A673 (cell line): ENCODE measurements at regions not wholly inside any gene's neighbourhood (a gene's known extent, or its start where the extent isn't known, plus 50 kb on each side); places are given as distances from the start of the nearest gene placed in this dataset.
A peak's percentile ranks its signal among the peaks of the same experiment; 100 is the strongest.
"Not testable (repeated sequence)": the region's sequence is repeated elsewhere in the genome, so short reads cannot be mapped to it uniquely, and the experiment has no call there.

Experiments used
- BruUV-seq: library from RNA; stranded (reverse); fragments of 400-500 nt; replicated peaks from 2 replicates; lab custom pipeline; 2021; lab: Mats Ljungman, UMichigan
- CTCF ChIA-PET: fragments of 300-600 bp; sonication (Branson Sonifier 250); formaldehyde crosslinking; loops from one replicate; lab custom pipeline; 2022; ENCODE audit warnings: antibody characterized with exemption; lab: Charles Lee
- POLR2A ChIA-PET: fragments of 300-600 bp; sonication (Branson Sonifier 250); formaldehyde crosslinking; loops from one replicate; lab custom pipeline; 2022; ENCODE audit warnings: antibody characterized with exemption; ENCODE audit not compliant: low non-redundant PET; lab: Charles Lee
- DNase-seq: peaks from one replicate; pipeline ENCODE4 v3.0.0-alpha.2; 2015; ENCODE audit warnings: low spot score
- H3K27ac ChIP-seq: fragments of 200-600 bp; sonication (generic); 2 replicates; pipeline ENCODE4 v1.5.1; 2016; ENCODE audit warnings: mixed run types, low read depth, mild to moderate bottlenecking, mixed read lengths, antibody characterized with exemption, low read length; ENCODE audit not compliant: poor library complexity, severe bottlenecking
- H3K27me3 ChIP-seq: fragments of 200-600 bp; sonication (generic); replicated peaks from 2 replicates; pipeline ENCODE4 v1.6.1; 2017; ENCODE audit warnings: mixed run types, low read depth, mild to moderate bottlenecking, mixed read lengths, antibody characterized with exemption, low read length; ENCODE audit not compliant: insufficient read depth, poor library complexity
- H3K36me3 ChIP-seq: fragments of 200-600 bp; sonication (generic); 2 replicates; pipeline ENCODE4 v1.6.1; 2016; ENCODE audit warnings: mixed run types, mild to moderate bottlenecking, mixed read lengths, antibody characterized with exemption, low read length; ENCODE audit not compliant: insufficient read depth, poor library complexity, severe bottlenecking
- H3K4me1 ChIP-seq: fragments of 200-600 bp; sonication (generic); 2 replicates; pipeline ENCODE4 v1.6.1; 2017; ENCODE audit warnings: mixed run types, mild to moderate bottlenecking, mixed read lengths, antibody characterized with exemption, low read length; ENCODE audit not compliant: insufficient read depth, poor library complexity, severe bottlenecking
- H3K4me3 ChIP-seq: fragments of 200-600 bp; sonication (generic); 2 replicates; pipeline ENCODE4 v1.5.1; 2016; ENCODE audit warnings: low read depth, mixed run types, mild to moderate bottlenecking, mixed read lengths, low read length; ENCODE audit not compliant: poor library complexity, severe bottlenecking
- H3K9me3 ChIP-seq: fragments of 200-600 bp; sonication (generic); 2 replicates; pipeline ENCODE4 v1.6.1; 2016; ENCODE audit warnings: mixed run types, low read depth, mild to moderate bottlenecking, mixed read lengths, antibody characterized with exemption, low read length; ENCODE audit not compliant: poor library complexity, severe bottlenecking
- EZH2 ChIP-seq: fragments of 200-600 bp; sonication (generic); IDR thresholded peaks from 2 replicates; pipeline ENCODE4 v1.6.1; 2017; ENCODE audit warnings: borderline replicate concordance, low read depth, mild to moderate bottlenecking, mixed read lengths, antibody characterized with exemption, low read length; ENCODE audit not compliant: poor library complexity, severe bottlenecking
- intact Hi-C: fragments of 100-400 bp; cut with micrococcal nuclease; formaldehyde crosslinking; loops from one replicate; pipeline ENCODE4 v1.10.0; 2022; ENCODE audit not compliant: unreplicated experiment
- TF ChIP-seq, protein P1 (sequence below): fragments of 300-800, 200-600 bp; sonication (generic); conservative IDR thresholded peaks from 2 replicates; pipeline ENCODE4 v1.5.1; 2017; ENCODE audit warnings: low read depth, mild to moderate bottlenecking, antibody characterized with exemption, low read length, moderate library complexity, mixed read lengths

DNA sequence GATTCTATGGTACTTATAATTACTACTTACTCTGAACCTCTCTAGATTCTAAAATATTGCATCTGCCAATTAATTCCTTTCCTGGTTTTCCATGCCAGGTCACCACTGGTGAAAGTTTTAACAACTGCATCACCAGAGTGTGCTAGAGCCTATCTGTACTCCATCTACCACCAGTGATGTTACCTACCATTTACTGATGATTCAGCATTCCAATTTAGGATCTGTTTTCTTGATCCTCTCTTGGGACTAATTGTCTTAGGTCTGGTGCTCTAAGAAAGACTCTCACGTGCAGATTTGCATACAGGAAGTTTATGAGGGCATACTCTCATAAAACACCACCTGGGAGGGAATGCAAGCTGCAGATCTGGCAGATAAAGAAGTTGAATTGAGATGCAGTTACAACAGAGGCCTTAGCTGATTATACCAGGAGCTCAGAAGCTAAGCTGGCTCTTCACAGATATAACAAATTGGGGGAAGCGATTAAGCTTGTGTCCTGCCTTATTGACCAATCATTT, 347.6 kb upstream of the VRK2 start:
- no peak overlapping the region for H3K4me3 ChIP-seq
- DNase-seq, result peak; percentile 53
- H3K9me3 ChIP-seq, result no peaks in the 10 kb centered on the region
- no peaks in the 10 kb centered on the region for H3K27me3 ChIP-seq
- H3K4me1 ChIP-seq, result peaks cover 14% of the 10 kb centered on the region
- ChIA-PET CTCF (no interaction called here), POLR2A (no interaction called here)
- TF ChIP-seq, protein P1, sequence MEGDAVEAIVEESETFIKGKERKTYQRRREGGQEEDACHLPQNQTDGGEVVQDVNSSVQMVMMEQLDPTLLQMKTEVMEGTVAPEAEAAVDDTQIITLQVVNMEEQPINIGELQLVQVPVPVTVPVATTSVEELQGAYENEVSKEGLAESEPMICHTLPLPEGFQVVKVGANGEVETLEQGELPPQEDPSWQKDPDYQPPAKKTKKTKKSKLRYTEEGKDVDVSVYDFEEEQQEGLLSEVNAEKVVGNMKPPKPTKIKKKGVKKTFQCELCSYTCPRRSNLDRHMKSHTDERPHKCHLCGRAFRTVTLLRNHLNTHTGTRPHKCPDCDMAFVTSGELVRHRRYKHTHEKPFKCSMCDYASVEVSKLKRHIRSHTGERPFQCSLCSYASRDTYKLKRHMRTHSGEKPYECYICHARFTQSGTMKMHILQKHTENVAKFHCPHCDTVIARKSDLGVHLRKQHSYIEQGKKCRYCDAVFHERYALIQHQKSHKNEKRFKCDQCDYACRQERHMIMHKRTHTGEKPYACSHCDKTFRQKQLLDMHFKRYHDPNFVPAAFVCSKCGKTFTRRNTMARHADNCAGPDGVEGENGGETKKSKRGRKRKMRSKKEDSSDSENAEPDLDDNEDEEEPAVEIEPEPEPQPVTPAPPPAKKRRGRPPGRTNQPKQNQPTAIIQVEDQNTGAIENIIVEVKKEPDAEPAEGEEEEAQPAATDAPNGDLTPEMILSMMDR, result no peak
- TF ChIP-seq EZH2, result no peak
- H3K36me3 ChIP-seq, result no peaks in the 10 kb centered on the region
- intact Hi-C loops, result loop anchor here (5.0 kb wide), 1 partner anchor 152 kb away; no protein-coding TSS in a partner anchor
- no TSS peak for BruUV-seq
- H3K27ac ChIP-seq, result no peak overlapping the region

DNA sequence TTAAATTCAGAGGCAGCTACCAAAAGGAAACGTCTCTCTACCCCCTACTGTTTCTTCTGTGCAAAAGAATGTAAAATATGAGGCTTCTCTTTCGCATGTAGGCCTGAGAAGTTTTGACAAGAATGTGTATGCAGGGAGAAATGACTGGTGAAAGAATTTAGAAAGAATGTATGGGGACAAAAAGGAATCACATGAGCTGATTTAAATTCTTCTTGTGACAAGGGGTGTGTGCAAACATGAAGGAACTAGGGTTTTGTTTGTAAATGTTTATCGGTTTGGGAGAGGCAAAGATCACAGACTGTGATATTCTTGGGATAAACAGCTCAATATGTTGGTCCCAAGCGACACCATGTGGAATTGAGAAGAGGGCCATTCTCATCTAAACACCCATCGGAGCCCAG, 345.2 kb upstream of the VRK2 start:
- BruUV-seq, result no TSS peak
- Histone ChIP-seq H3K4me3 (no peak overlapping the region), H3K36me3 (no peaks in the 10 kb centered on the region), H3K9me3 (no peaks in the 10 kb centered on the region), H3K27ac (peak overlapping the region; percentile 47), H3K4me1 (peaks cover 14% of the 10 kb centered on the region), H3K27me3 (no peaks in the 10 kb centered on the region)
- ChIA-PET CTCF (interaction anchor here (1.2 kb wide), 1 partner anchor 152 kb away, joined by 7 read pairs; no protein-coding TSS in a partner anchor), POLR2A (no interaction called here)
- intact Hi-C loops, result no loop called here
- DNase-seq, result peak; percentile 83
- TF ChIP-seq EZH2, result no peak
- TF ChIP-seq, protein P1, result peak; percentile 26; the same call in 1 of the 2 replicates

- no peak for TF ChIP-seq EZH2
- TF ChIP-seq, protein P1, result no peak
- Histone ChIP-seq H3K4me1 (peaks cover 14% of the 10 kb centered on the region), H3K27ac (no peak overlapping the region), H3K36me3 (no peaks in the 10 kb centered on the region), H3K27me3 (no peaks in the 10 kb centered on the region), H3K4me3 (no peak overlapping the region), H3K9me3 (no peaks in the 10 kb centered on the region)
- intact Hi-C loops, result no loop called here
- POLR2A ChIA-PET, result no interaction called here
- BruUV-seq, result no TSS peak
- CTCF ChIA-PET, result no interaction called here
- no peak for DNase-seq
Observed at GRCh38 chr2:57703407-57703806, 343.2 kb upstream of the VRK2 start.

- H3K4me3 ChIP-seq, DNase-seq, H3K27ac ChIP-seq, POLR2A ChIA-PET, intact Hi-C loops, H3K4me1 ChIP-seq, BruUV-seq, CTCF ChIA-PET, H3K36me3 ChIP-seq, H3K27me3 ChIP-seq, H3K9me3 ChIP-seq: not testable (repeated sequence)
Observed at GRCh38 chr2:57707794-57708193, 338.8 kb upstream of the VRK2 start.
